Fibroblast of skin of left biceps (primary cell): ENCODE measurements at regions not wholly inside any gene's neighbourhood (a gene's known extent, or its start where the extent isn't known, plus 50 kb on each side); places are given as distances from the start of the nearest gene placed in this dataset.

Experiments
- DNase-seq, 2 experiments: peaks; one replicate each; pipeline ENCODE4 v3.0.0-alpha.2; 2013; ENCODE audit warnings: low read depth in 2 of 2

- no peak for DNase-seq
Observed at GRCh38 chr3:55343486-55344357, 143.4 kb downstream of the WNT5A start.

GRCh38 chr3:55341502-55342031 lies 145.5 kb downstream of the WNT5A start:
- DNase-seq = no peak

GRCh38 chr3:55339819-55340218 lies 147.3 kb downstream of the WNT5A start:
- no peak for DNase-seq

- no peak for DNase-seq
Observed at GRCh38 chr3:55339390-55339789, 147.7 kb downstream of the WNT5A start.

GRCh38 chr3:55337641-55338180 lies 149.4 kb downstream of the WNT5A start:
- no peak for DNase-seq

GRCh38 chr3:55333923-55334322 lies 153.2 kb downstream of the WNT5A start:
- DNase-seq = peak; percentile 64 to 67

GRCh38 chr3:55333046-55333445 lies 154.1 kb downstream of the WNT5A start:
- DNase-seq = no peak

GRCh38 chr3:55332176-55332575 lies 154.9 kb downstream of the WNT5A start:
- no peak for DNase-seq

GRCh38 chr3:55331524-55331923 lies 155.6 kb downstream of the WNT5A start:
- no peak for DNase-seq

GRCh38 chr3:55330756-55331155 lies 156.3 kb downstream of the WNT5A start:
- no peak for DNase-seq

- DNase-seq = peak; percentile 79 to 83
Observed at GRCh38 chr3:55330355-55330754, 156.8 kb downstream of the WNT5A start.

GRCh38 chr3:55329849-55330248 lies 157.3 kb downstream of the WNT5A start:
- peak; percentile 82 to 86 for DNase-seq

- DNase-seq = no peak
Observed at GRCh38 chr3:55327131-55327920, 159.8 kb downstream of the WNT5A start.

- no peak for DNase-seq
Observed at GRCh38 chr3:55322638-55323037, 164.5 kb downstream of the WNT5A start.

- no peak for DNase-seq
Observed at GRCh38 chr3:55320928-55321327, 166.2 kb downstream of the WNT5A start.

GRCh38 chr3:55315396-55315795 lies 171.7 kb downstream of the WNT5A start:
- DNase-seq = no peak

GRCh38 chr3:55313666-55314065 lies 173.4 kb downstream of the WNT5A start:
- DNase-seq = no peak

- no peak for DNase-seq
Observed at GRCh38 chr3:55309336-55309735, 177.8 kb downstream of the WNT5A start.

- DNase-seq = no peak
Observed at GRCh38 chr3:55307622-55308021, 179.5 kb downstream of the WNT5A start.

- DNase-seq = no peak
Observed at GRCh38 chr3:55305696-55306485, 181.2 kb downstream of the WNT5A start.

GRCh38 chr3:55300701-55301100 lies 186.4 kb downstream of the WNT5A start:
- no peak for DNase-seq

- DNase-seq = no peak
Observed at GRCh38 chr3:55297706-55298105, 189.4 kb downstream of the WNT5A start.
